ENCODE measurements at regions not wholly inside any gene's neighbourhood (a gene's known extent, or its start where the extent isn't known, plus 50 kb on each side); places are given as distances from the start of the nearest gene placed in this dataset.

- TF ChIP-seq CTCF (IDR thresholded peaks at IDR 0.05; ENCODE audit: low read depth, low read length, poor library complexity, severe bottlenecking) (no peak), EZH2phosphoT487 (IDR thresholded peaks at IDR 0.05; ENCODE audit: borderline replicate concordance, low read length) (no peak)
These were observed 917.0 kb downstream of the CDH9 start for GRCh38 chr5:26121338-26121737.

All from DOHH2 (cell line).